SU-DHL-6 (cell line): ENCODE measurements at regions not wholly inside any gene's neighbourhood (a gene's known extent, or its start where the extent isn't known, plus 50 kb on each side); places are given as distances from the start of the nearest gene placed in this dataset.

ENCODE experiments used
- H2AFZ ChIP-seq: fragments of 200-600 bp; sonication (generic); 2 replicates; pipeline ENCODE4 v1.6.1; 2014; ENCODE audit warnings: low read depth, mild to moderate bottlenecking, moderate library complexity, mixed read lengths, antibody characterized with exemption, low read length; ENCODE audit not compliant: severe bottlenecking
- H3F3A ChIP-seq: fragments of 200-600 bp; shearing (Covaris generic); 2 replicates; pipeline ENCODE4 v1.6.0; 2016; ENCODE audit warnings: antibody characterized with exemption, mild to moderate bottlenecking; ENCODE audit not compliant: insufficient read depth
- H3K27ac ChIP-seq: fragments of 200-600 bp; sonication (generic); 2 replicates; pipeline ENCODE4 v1.5.1; 2016; ENCODE audit warnings: low read depth, mild to moderate bottlenecking, low read length, moderate library complexity, mixed read lengths
- H3K27me3 ChIP-seq: fragments of 200-600 bp; sonication (generic), shearing (Covaris generic); 2 replicates; pipeline ENCODE4 v1.6.0; 2014; ENCODE audit warnings: mild to moderate bottlenecking, low read length
- H3K36me3 ChIP-seq: fragments of 200-600 bp; sonication (generic); 2 replicates; pipeline ENCODE4 v1.6.1; 2014; ENCODE audit warnings: mild to moderate bottlenecking, low read length, mixed read lengths
- H3K4me2 ChIP-seq: fragments of 300-600, 200-600 bp; shearing (Covaris generic), sonication (generic); 2 replicates; pipeline ENCODE4 v1.6.0; 2014; ENCODE audit warnings: low read length, low read depth, mild to moderate bottlenecking; ENCODE audit not compliant: poor library complexity, severe bottlenecking
- H3K4me3 ChIP-seq: fragments of 200-600 bp; sonication (generic); 2 replicates; pipeline ENCODE4 v1.5.1; 2014; ENCODE audit warnings: antibody characterized with exemption, low read length, mild to moderate bottlenecking, mixed read lengths; ENCODE audit not compliant: insufficient read depth, poor library complexity, severe bottlenecking
- H3K79me2 ChIP-seq: fragments of 200-600 bp; sonication (generic); 2 replicates; pipeline ENCODE4 v1.6.1; 2014; ENCODE audit warnings: mild to moderate bottlenecking, low read length, moderate library complexity; ENCODE audit not compliant: insufficient read depth
- H3K9ac ChIP-seq: fragments of 200-600 bp; sonication (generic); 2 replicates; pipeline ENCODE4 v1.7.0; 2014; ENCODE audit warnings: mild to moderate bottlenecking, low read length
- H3K9me2 ChIP-seq: fragments of 200-600 bp; sonication (generic); replicated peaks from 2 replicates; pipeline ENCODE4 v1.6.1; 2014; ENCODE audit warnings: low read length; ENCODE audit not compliant: insufficient read depth
- H3K9me3 ChIP-seq: fragments of 200-600 bp; sonication (generic); 2 replicates; pipeline ENCODE4 v1.6.1; 2014; ENCODE audit warnings: low read length, mixed read lengths; ENCODE audit not compliant: insufficient read depth
- H4K20me1 ChIP-seq: fragments of 200-600 bp; sonication (generic); 2 replicates; pipeline ENCODE4 v1.6.1; 2014; ENCODE audit warnings: low read depth, mild to moderate bottlenecking, antibody characterized with exemption, low read length, moderate library complexity, mixed read lengths
- EZH2phosphoT487 ChIP-seq: fragments of 200-600 bp; sonication (generic), shearing (Covaris generic); conservative IDR thresholded peaks from 2 replicates; pipeline ENCODE4 v1.6.1; 2018; ENCODE audit warnings: mild to moderate bottlenecking, antibody characterized with exemption, low read length, moderate library complexity, mixed read lengths
- TF ChIP-seq, protein P1 (sequence below): fragments of 200-600 bp; sonication (generic); IDR thresholded peaks from one replicate; pipeline ENCODE4 v1.5.1; 2017; ENCODE audit warnings: antibody characterized with exemption, mild to moderate bottlenecking, low read length, moderate library complexity; ENCODE audit not compliant: insufficient read depth, poor library complexity, severe bottlenecking

DNA sequence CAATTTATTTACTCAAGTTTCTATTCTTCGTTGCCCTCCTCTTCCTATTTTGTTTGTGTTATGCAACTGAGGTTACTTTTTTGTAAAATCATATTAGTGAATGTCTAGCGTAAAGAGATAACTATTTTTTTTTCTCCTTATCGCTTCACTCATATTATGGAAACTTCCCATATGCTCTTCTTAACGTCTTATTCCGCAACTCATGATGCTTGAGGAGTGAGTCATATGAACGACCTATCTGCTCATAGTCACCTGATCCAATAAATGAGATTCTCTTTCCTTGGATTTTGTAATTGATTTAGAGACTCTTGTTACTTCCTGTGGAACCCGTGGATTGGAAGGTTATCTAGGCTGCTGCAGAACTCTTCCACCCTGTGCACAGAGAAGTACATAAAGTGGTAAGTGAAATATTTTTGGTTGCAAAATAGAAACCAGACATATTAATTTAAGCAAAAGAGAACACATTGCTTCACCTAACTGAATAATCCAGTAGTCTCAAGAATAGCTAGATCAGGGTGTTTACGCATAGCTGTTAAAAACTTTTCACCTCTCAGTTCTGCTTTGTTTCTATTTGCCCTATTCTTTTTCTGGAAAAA lies 719.3 kb upstream of the SGO1 start:
- H2AFZ ChIP-seq = no peak overlapping the region
- no peaks in the 10 kb centered on the region for H4K20me1 ChIP-seq
- H3K9me2 ChIP-seq = no peaks in the 10 kb centered on the region
- no peaks in the 10 kb centered on the region for H3F3A ChIP-seq
- H3K4me3 ChIP-seq = no peak overlapping the region
- no peaks in the 10 kb centered on the region for H3K27me3 ChIP-seq
- no peaks in the 10 kb centered on the region for H3K36me3 ChIP-seq
- no peak overlapping the region for H3K27ac ChIP-seq
- H3K4me2 ChIP-seq = no peak overlapping the region
- H3K9me3 ChIP-seq = no peaks in the 10 kb centered on the region
- TF ChIP-seq, protein P1, sequence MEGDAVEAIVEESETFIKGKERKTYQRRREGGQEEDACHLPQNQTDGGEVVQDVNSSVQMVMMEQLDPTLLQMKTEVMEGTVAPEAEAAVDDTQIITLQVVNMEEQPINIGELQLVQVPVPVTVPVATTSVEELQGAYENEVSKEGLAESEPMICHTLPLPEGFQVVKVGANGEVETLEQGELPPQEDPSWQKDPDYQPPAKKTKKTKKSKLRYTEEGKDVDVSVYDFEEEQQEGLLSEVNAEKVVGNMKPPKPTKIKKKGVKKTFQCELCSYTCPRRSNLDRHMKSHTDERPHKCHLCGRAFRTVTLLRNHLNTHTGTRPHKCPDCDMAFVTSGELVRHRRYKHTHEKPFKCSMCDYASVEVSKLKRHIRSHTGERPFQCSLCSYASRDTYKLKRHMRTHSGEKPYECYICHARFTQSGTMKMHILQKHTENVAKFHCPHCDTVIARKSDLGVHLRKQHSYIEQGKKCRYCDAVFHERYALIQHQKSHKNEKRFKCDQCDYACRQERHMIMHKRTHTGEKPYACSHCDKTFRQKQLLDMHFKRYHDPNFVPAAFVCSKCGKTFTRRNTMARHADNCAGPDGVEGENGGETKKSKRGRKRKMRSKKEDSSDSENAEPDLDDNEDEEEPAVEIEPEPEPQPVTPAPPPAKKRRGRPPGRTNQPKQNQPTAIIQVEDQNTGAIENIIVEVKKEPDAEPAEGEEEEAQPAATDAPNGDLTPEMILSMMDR = no peak
- no peak for TF ChIP-seq EZH2phosphoT487
- H3K79me2 ChIP-seq = no peaks in the 10 kb centered on the region
- H3K9ac ChIP-seq = no peak overlapping the region

DNA sequence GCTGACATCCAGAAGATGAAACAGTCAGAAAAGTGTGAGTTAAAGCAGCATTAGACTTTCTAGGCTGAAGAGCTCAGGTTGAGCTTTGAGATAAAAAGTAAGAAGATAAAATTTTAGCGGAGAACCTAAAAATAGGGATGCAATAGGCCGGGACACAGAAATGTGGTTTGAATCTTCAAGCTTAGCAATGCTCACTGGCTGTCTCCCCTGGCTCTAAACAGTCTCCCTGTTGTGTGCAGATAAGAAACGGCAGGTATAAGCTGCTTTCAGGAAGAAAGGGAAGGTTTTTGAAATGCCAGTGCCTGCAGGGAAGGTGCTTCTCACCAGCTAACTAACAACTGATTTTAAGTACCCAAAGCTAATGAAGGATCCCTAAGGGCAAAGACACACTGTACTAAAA lies 718.7 kb upstream of the SGO1 start:
- H4K20me1 ChIP-seq = no peaks in the 10 kb centered on the region
- H3F3A ChIP-seq = no peaks in the 10 kb centered on the region
- H3K4me3 ChIP-seq = no peak overlapping the region
- H3K9me2 ChIP-seq = no peaks in the 10 kb centered on the region
- TF ChIP-seq, protein P1 = no peak
- TF ChIP-seq EZH2phosphoT487 = no peak
- no peak overlapping the region for H3K4me2 ChIP-seq
- H3K9me3 ChIP-seq = no peaks in the 10 kb centered on the region
- no peak overlapping the region for H3K27ac ChIP-seq
- no peaks in the 10 kb centered on the region for H3K79me2 ChIP-seq
- H2AFZ ChIP-seq = no peak overlapping the region
- H3K27me3 ChIP-seq = no peaks in the 10 kb centered on the region
- H3K9ac ChIP-seq = no peak overlapping the region
- H3K36me3 ChIP-seq = no peaks in the 10 kb centered on the region

DNA sequence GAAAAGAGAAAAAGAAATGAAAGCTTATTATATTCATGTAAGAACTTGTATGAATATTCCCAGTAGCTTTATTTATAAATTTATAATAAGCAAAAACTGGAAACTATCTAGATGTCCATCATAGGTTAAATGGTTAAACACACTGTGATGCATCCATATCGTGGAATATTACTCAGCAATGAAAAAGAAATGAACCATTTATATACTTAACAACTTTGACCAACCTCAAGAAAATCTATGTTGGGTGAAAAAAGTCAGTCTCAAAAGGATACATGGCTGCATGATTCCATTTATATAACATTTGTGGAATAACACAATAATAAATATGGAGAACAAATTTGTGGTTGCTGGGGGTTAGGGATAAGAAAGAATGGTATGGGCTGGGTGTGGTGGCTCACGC lies 713.0 kb upstream of the SGO1 start:
- no peak for TF ChIP-seq EZH2phosphoT487
- TF ChIP-seq, protein P1 = no peak
- Histone ChIP-seq H3K27ac (no peak overlapping the region), H3K79me2 (no peaks in the 10 kb centered on the region), H3K9me3 (no peaks in the 10 kb centered on the region), H3F3A (no peaks in the 10 kb centered on the region), H2AFZ (no peak overlapping the region), H4K20me1 (no peaks in the 10 kb centered on the region), H3K36me3 (no peaks in the 10 kb centered on the region), H3K4me2 (no peak overlapping the region), H3K9me2 (no peaks in the 10 kb centered on the region), H3K27me3 (no peaks in the 10 kb centered on the region), H3K9ac (no peak overlapping the region), H3K4me3 (no peak overlapping the region)
